Aorta (tissue), 5 donors: ENCODE measurements at regions not wholly inside any gene's neighbourhood (a gene's known extent, or its start where the extent isn't known, plus 50 kb on each side); places are given as distances from the start of the nearest gene placed in this dataset.

Experiments used
- ATAC-seq: fragments of 200-7000 bp; cut with Tn5 transposase; one replicate; pipeline ENCODE4 v1.9.1; 2022; ENCODE audit warnings: moderate library complexity; ENCODE audit not compliant: low FRiP score
- DNase-seq, 2 donors: peaks; one replicate each; pipeline ENCODE4 v3.0.0-alpha.2; 2020
- H3K27ac ChIP-seq, 2 donors: one replicate each; pipeline ENCODE4 v1.5.1; 2013; ENCODE audit warnings: low read length in 2 of 2, mild to moderate bottlenecking in 2 of 2, moderate library complexity in 2 of 2, control low read depth in 1 of 2, inconsistent platforms in 1 of 2, low read depth in 1 of 2
- H3K27me3 ChIP-seq, 2 donors: one replicate each; pipeline ENCODE4 v1.6.1; 2013; ENCODE audit warnings: control low read depth in 1 of 2, low read length in 1 of 2, mild to moderate bottlenecking in 1 of 2, moderate library complexity in 1 of 2; ENCODE audit not compliant: insufficient read depth in 2 of 2, control insufficient read depth in 1 of 2
- H3K36me3 ChIP-seq, 2 donors: one replicate each; pipeline ENCODE4 v1.6.1; 2013; ENCODE audit warnings: control low read depth in 1 of 2, low read length in 1 of 2, mild to moderate bottlenecking in 1 of 2; ENCODE audit not compliant: insufficient read depth in 2 of 2, control insufficient read depth in 1 of 2
- H3K4me1 ChIP-seq, 2 donors: one replicate each; pipeline ENCODE4 v1.6.1; 2013; ENCODE audit warnings: low read length in 2 of 2, control low read depth in 1 of 2, mild to moderate bottlenecking in 1 of 2, moderate library complexity in 1 of 2; ENCODE audit not compliant: insufficient read depth in 2 of 2, control insufficient read depth in 1 of 2
- H3K4me3 ChIP-seq, 2 donors: one replicate each; pipeline ENCODE4 v1.5.1; 2013; ENCODE audit warnings: low read length in 2 of 2, control low read depth in 1 of 2, mild to moderate bottlenecking in 1 of 2
- H3K9me3 ChIP-seq: one replicate; pipeline ENCODE4 v1.6.1; 2013; ENCODE audit warnings: mild to moderate bottlenecking, low read length; ENCODE audit not compliant: control insufficient read depth
- WGBS, 2 donors: extraction: QIAGEN DNeasy Blood & Tissue Kit; methylation state at CpG; one replicate each; pipeline ENCODE4 v1.1.7; 2013; 5-methylcytosine and 5-hydroxymethylcytosine counted together
- intact Hi-C, 2 donors: fragments of 100-400 bp; cut with DNase I; formaldehyde crosslinking; loops; one replicate each; pipeline versions ENCODE4 v1.14.2 to v1.15.0; 2022
- donor health status: healthy with polysubstance abuse.
- donor health status: Bipolar disorder and iron deficiency.
- donor health status: DM: no; HTN: no; CAD: no.
- donor health status: DM: no; HTN: no; CAD: no.
- donor health status: DM: yes; HTN: yes; CAD: no.

DNA sequence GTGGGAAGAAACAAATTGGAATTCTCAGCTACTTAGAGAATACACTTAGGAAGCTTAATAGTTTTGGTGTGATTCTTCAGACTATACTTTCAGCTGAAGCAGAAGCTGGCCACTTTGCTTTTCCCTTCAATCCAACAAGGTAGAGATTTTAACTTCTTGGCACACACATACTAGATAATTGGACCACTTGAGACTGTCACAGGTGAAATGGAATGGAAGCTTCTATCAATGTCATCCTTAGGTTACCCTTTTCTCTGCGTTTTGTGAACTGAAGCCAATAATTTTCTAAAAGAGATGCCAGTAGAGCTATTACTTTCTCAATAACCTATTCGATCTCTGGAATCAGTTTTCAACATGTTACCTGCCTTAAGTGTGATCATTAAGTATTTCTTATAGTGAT, 405.3 kb downstream of the PCDH20 start:
- Histone ChIP-seq H3K4me3 (no peak overlapping the region), H3K27ac (no peak overlapping the region), H3K36me3 (no peaks in the 10 kb centered on the region), H3K9me3 (peaks cover 3% of the 10 kb centered on the region), H3K27me3 (no peaks in the 10 kb centered on the region), H3K4me1 (no peaks in the 10 kb centered on the region)
- no peak for DNase-seq
- 75 to 78% methylated on average over 2 of the region's 2 CpGs for WGBS, 2 donors
- ATAC-seq: no peak
- intact Hi-C loops: no loop called here

GRCh38 chr13:61002686-61003085, 413.0 kb downstream of the PCDH20 start:
- Histone ChIP-seq H3K27me3 (no peaks in the 10 kb centered on the region), H3K36me3 (no peaks in the 10 kb centered on the region), H3K9me3 (peaks cover 4% of the 10 kb centered on the region), H3K4me3 (no peak overlapping the region), H3K4me1 (no peaks in the 10 kb centered on the region), H3K27ac (no peak overlapping the region)
- ATAC-seq (no peak), DNase-seq (no peak)
- intact Hi-C loops: no loop called here
- 50 to 55% methylated on average over 1 of the region's 1 CpG for WGBS, 2 donors

GRCh38 chr13:60990032-60990733, 425.5 kb downstream of the PCDH20 start:
- Histone ChIP-seq H3K4me1 (no peaks in the 10 kb centered on the region), H3K4me3 (no peak overlapping the region), H3K27me3 (no peaks in the 10 kb centered on the region), H3K36me3 (no peaks in the 10 kb centered on the region), H3K9me3 (no peaks in the 10 kb centered on the region), H3K27ac (no peak overlapping the region)
- intact Hi-C loops: no loop called here
- no peak for ATAC-seq
- 89% methylated on average over 4 of the region's 4 CpGs for WGBS, 2 donors
- no peak for DNase-seq

GRCh38 chr13:60986301-60986700, 429.3 kb downstream of the PCDH20 start:
- no peak for ATAC-seq
- Histone ChIP-seq H3K4me1 (no peaks in the 10 kb centered on the region), H3K4me3 (no peak overlapping the region), H3K27ac (no peak overlapping the region), H3K9me3 (no peaks in the 10 kb centered on the region), H3K36me3 (no peaks in the 10 kb centered on the region), H3K27me3 (no peaks in the 10 kb centered on the region)
- DNase-seq: no peak
- WGBS, 2 donors: 81 to 90% methylated on average over 1 of the region's 1 CpG
- intact Hi-C loops: no loop called here

DNA sequence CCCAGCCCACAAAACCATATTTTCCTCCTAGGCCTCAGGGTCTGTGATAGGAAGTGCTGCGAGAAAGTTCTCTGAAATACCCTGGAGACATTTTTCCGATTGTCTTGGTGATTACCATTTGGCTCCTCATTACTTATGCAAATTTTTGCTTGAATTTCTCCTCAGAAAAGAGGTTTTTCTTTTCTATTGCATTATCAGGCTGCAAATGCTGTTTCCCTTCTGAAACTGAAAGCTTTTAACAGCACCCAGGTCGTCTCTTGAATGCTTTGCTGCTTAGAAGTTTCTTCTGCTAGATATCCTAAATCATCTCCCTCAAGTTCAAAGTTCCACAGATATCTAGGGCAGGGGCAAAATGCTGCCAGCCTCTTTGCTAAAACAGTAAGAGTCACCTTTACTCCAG, 434.2 kb downstream of the PCDH20 start:
- intact Hi-C loops: no loop called here
- 80 to 87% methylated on average over 3 of the region's 3 CpGs for WGBS, 2 donors
- ATAC-seq (no peak), DNase-seq (no peak)
- Histone ChIP-seq H3K36me3 (no peaks in the 10 kb centered on the region), H3K9me3 (peaks cover 2% of the 10 kb centered on the region), H3K27me3 (no peaks in the 10 kb centered on the region), H3K4me1 (no peaks in the 10 kb centered on the region), H3K27ac (no peak overlapping the region), H3K4me3 (no peak overlapping the region)

- no peaks in the 10 kb centered on the region for H3K4me1 ChIP-seq
- H3K9me3 ChIP-seq: peaks cover 4% of the 10 kb centered on the region
- H3K36me3 ChIP-seq: no peaks in the 10 kb centered on the region
- no peaks in the 10 kb centered on the region for H3K27me3 ChIP-seq
- intact Hi-C loops: no loop called here
- ATAC-seq (no peak), DNase-seq (no peak)
- H3K27ac ChIP-seq: no peak overlapping the region
- H3K4me3 ChIP-seq: no peak overlapping the region
Measured at GRCh38 chr13:60976367-60976766, 439.3 kb downstream of the PCDH20 start.

DNA sequence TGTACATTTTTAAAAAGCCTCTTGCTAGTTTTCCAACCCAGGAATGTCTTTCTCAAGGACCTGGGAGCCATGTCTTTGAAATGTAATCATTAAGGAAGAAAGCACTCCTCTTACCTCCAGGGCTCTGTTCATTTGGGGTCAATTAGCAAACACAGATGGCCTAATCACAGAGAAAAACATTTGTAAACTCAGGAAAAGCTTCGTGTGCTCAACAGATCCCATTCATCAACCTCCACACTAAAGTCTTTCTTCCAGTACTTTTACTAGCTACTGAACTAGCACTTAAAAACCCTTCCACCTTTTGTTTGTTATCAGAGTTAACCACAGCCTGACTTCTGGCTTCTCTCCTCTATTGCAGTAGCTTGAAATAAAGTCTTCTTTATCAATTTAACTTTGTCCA, 441.4 kb downstream of the PCDH20 start:
- 5 to 10% methylated on average over 1 of the region's 1 CpG for WGBS, 2 donors

GRCh38 chr13:60973529-60973928, 442.1 kb downstream of the PCDH20 start:
- H3K36me3 ChIP-seq: no peaks in the 10 kb centered on the region
- ATAC-seq (no peak), DNase-seq (no peak)
- no peak overlapping the region for H3K4me3 ChIP-seq
- no peak overlapping the region for H3K27ac ChIP-seq
- no peaks in the 10 kb centered on the region for H3K27me3 ChIP-seq
- WGBS, 2 donors: 75 to 77% methylated on average over 6 of the region's 6 CpGs
- intact Hi-C loops: no loop called here
- H3K9me3 ChIP-seq: peaks cover 1% of the 10 kb centered on the region
- H3K4me1 ChIP-seq: no peaks in the 10 kb centered on the region

More for the DNA sequence above, 441.4 kb downstream of the PCDH20 start:
- Histone ChIP-seq H3K27me3 (no peaks in the 10 kb centered on the region), H3K36me3 (no peaks in the 10 kb centered on the region), H3K4me1 (no peaks in the 10 kb centered on the region), H3K4me3 (no peak overlapping the region), H3K9me3 (peaks cover 1% of the 10 kb centered on the region), H3K27ac (no peak overlapping the region)
- ATAC-seq (no peak), DNase-seq (no peak)
- intact Hi-C loops: no loop called here

DNA sequence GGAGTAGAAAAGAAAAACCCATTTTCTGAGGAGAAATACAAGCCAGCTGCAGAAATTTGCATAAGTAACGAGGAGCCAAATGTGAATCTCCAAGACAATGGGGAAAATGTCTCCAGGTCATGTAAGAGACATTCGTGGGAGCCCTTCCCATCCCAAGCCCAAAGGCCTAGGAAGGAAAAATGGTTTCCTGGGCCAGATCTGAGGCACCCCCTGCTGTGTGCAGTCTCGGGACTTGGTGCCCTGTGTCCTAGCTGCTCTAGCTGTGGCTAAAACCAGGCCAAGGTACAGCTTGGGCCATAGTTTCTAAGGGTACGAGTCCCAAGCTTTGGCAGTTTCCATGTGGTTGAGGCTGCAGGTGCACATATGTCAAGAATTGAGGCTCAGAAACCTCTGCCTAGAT, 444.9 kb downstream of the PCDH20 start:
- no peak for ATAC-seq
- H3K9me3 ChIP-seq: peaks cover 1% of the 10 kb centered on the region
- DNase-seq: no peak
- H3K4me3 ChIP-seq: no peak overlapping the region
- H3K4me1 ChIP-seq: no peaks in the 10 kb centered on the region
- no peaks in the 10 kb centered on the region for H3K36me3 ChIP-seq
- H3K27ac ChIP-seq: no peak overlapping the region
- intact Hi-C loops: no loop called here
- H3K27me3 ChIP-seq: no peaks in the 10 kb centered on the region
- 79 to 88% methylated on average over 4 of the region's 4 CpGs for WGBS, 2 donors
